Nephron (organoid): ENCODE measurements at regions not wholly inside any gene's neighbourhood (a gene's known extent, or its start where the extent isn't known, plus 50 kb on each side); places are given as distances from the start of the nearest gene placed in this dataset.
"Not testable (repeated sequence)": the region's sequence is repeated elsewhere in the genome, so short reads cannot be mapped to it uniquely, and the experiment has no call there.

Experiments used
- H3K27ac Mint-ChIP-seq, 3 experiments: 2 replicates each; pipeline ENCODE4 v1.8.0; 2020; ENCODE audit warnings: mixed read lengths in 3 of 3, mild to moderate bottlenecking in 2 of 3, moderate library complexity in 1 of 3
- H3K27me3 Mint-ChIP-seq: 2 replicates; pipeline ENCODE4 v1.8.0; 2021; ENCODE audit warnings: low read depth, mild to moderate bottlenecking, moderate library complexity, mixed read lengths
- H3K36me3 Mint-ChIP-seq: 2 replicates; pipeline ENCODE4 v1.8.0; 2020; ENCODE audit warnings: low read depth, mixed read lengths
- H3K4me1 Mint-ChIP-seq: 2 replicates; pipeline ENCODE4 v1.8.0; 2020; ENCODE audit warnings: mixed read lengths
- H3K4me3 Mint-ChIP-seq, 3 experiments: 2 replicates each; pipeline ENCODE4 v1.8.0; 2020; ENCODE audit warnings: mild to moderate bottlenecking in 3 of 3, mixed read lengths in 3 of 3, moderate library complexity in 2 of 3
- H3K9me3 Mint-ChIP-seq: 2 replicates; pipeline ENCODE4 v1.8.0; 2020; ENCODE audit warnings: mixed read lengths
- CTCF ChIP-seq, 3 experiments: fragments of 200-600 bp; sonication (generic); IDR thresholded peaks; one replicate each; pipeline ENCODE4 v1.5.0; 2021; ENCODE audit warnings: antibody characterized with exemption in 3 of 3; ENCODE audit not compliant: unreplicated experiment in 3 of 3

- H3K4me1 Mint-ChIP-seq, result peaks cover 23% of the 10 kb centered on the region
- H3K4me3 Mint-ChIP-seq, result no peak overlapping the region
- no peaks in the 10 kb centered on the region for H3K36me3 Mint-ChIP-seq
- no peaks in the 10 kb centered on the region for H3K9me3 Mint-ChIP-seq
- no peak for TF ChIP-seq CTCF (IDR thresholded peaks at IDR 0.05; ENCODE audit: unreplicated experiment in 3 of 3)
- H3K27ac Mint-ChIP-seq, result peak overlapping the region; percentile 82 to 88 (median 87)
- peaks cover 4% of the 10 kb centered on the region for H3K27me3 Mint-ChIP-seq
These were observed 132.3 kb upstream of the PELI1 start for GRCh38 chr2:64276417-64277095.

GRCh38 chr2:64277101-64277849 is 133.1 kb upstream of the PELI1 start:
- Mint-ChIP-seq H3K27ac (peak overlapping the region; percentile 82 to 88 (median 87)), H3K36me3 (no peaks in the 10 kb centered on the region), H3K9me3 (no peaks in the 10 kb centered on the region), H3K4me1 (peaks cover 23% of the 10 kb centered on the region), H3K27me3 (peaks cover 1% of the 10 kb centered on the region), H3K4me3 (no peak overlapping the region)
- no peak for TF ChIP-seq CTCF (IDR thresholded peaks at IDR 0.05; ENCODE audit: unreplicated experiment in 3 of 3)

DNA sequence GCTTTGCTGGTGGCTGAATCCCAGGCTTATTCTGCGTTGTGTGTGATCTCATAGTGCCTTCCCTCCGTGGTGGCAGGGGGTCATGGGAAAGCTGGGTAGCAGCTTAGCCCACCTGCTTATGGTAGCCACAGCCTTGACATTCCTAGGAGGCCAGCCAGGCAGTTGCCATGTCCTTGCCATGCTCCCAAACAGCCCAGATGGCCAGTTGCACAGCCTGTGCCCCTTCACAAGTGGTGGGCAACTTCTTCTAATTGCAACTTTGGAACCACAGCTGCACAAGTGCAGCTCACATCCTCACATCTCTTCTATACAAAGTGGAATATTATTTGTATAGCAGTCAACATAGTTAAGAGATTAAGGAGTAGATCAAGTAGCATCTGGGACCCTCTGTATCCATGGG is 136.6 kb upstream of the PELI1 start:
- not testable (repeated sequence) for H3K27me3 Mint-ChIP-seq, H3K4me3 Mint-ChIP-seq, H3K9me3 Mint-ChIP-seq, H3K36me3 Mint-ChIP-seq, H3K4me1 Mint-ChIP-seq, H3K27ac Mint-ChIP-seq

DNA sequence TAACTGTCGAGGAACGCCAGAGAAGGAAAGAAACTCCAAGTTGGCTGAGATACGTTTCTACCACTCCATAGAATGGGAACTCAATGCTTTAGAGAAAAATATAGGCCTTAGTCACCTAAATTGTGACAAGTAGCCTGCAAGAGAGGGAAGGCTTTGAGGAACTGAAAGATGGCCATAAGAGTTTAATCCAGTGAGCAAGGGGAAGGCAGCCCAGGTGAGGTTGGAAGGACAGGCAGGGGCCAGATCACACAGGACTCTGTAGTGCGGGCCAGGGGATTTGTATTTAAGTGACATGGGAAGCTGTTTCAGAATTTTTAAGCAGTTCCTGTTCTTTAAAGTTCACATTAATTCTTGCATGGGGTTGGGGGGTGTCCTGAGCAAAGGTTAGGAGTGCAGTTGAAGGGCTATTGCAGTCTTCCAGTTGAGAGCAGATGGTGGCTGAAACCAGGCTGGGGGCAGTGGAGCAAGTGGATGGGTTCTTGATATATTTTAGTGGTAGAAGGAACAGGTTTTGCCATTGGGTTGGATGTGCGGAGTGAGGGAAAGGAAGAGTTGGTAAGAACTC is 138.9 kb upstream of the PELI1 start:
- Mint-ChIP-seq H3K4me1 (peaks cover 6% of the 10 kb centered on the region), H3K27ac (no peak overlapping the region), H3K36me3 (no peaks in the 10 kb centered on the region), H3K27me3 (no peaks in the 10 kb centered on the region), H3K4me3 (no peak overlapping the region), H3K9me3 (no peaks in the 10 kb centered on the region)
- no peak for TF ChIP-seq CTCF (IDR thresholded peaks at IDR 0.05; ENCODE audit: unreplicated experiment in 3 of 3)

DNA sequence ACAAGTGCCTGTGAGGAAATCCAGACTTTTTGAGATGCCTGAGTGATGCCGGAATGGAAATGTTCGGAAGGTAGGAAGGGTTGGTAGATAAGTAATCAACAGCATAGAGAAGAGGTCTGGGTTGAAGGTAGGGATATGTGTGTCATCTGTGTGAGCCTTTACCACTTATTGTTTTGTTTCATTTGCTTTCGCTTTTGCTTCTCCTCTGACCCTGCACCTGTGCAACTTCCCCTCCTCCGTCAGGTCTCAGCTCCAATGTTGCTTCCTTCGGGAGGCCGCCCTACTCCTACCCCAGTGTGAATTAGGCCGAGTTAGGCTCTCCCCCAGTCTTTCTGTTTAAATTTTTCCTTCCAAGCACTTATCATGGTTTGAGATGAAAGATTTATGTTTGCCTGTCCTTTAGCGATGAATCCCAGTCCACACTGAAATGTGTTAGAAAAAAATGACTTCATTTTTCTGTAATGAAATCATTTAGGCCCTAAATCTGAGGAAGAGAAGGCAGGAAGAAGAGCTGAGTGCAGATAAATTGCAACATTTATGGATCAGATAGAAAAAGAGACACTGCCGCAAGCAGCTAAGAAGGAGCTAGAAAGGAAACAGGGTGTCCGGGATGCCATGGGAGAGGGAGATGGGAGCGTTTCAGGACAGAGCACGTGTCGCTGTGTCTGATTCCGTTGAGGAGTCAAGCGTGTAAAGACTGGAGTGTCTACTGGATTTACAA is 139.6 kb upstream of the PELI1 start:
- H3K4me3 Mint-ChIP-seq, result no peak overlapping the region
- H3K36me3 Mint-ChIP-seq, result no peaks in the 10 kb centered on the region
- no peak overlapping the region for H3K27ac Mint-ChIP-seq
- peaks cover 13% of the 10 kb centered on the region for H3K4me1 Mint-ChIP-seq
- no peaks in the 10 kb centered on the region for H3K9me3 Mint-ChIP-seq
- H3K27me3 Mint-ChIP-seq, result no peaks in the 10 kb centered on the region
- no peak for TF ChIP-seq CTCF (IDR thresholded peaks at IDR 0.05; ENCODE audit: unreplicated experiment in 3 of 3)

- no peaks in the 10 kb centered on the region for H3K36me3 Mint-ChIP-seq
- peaks cover 22% of the 10 kb centered on the region for H3K4me1 Mint-ChIP-seq
- no peak overlapping the region for H3K4me3 Mint-ChIP-seq
- H3K9me3 Mint-ChIP-seq, result no peaks in the 10 kb centered on the region
- H3K27me3 Mint-ChIP-seq, result no peaks in the 10 kb centered on the region
- TF ChIP-seq CTCF (IDR thresholded peaks at IDR 0.05; ENCODE audit: unreplicated experiment in 3 of 3), result no peak
- H3K27ac Mint-ChIP-seq, result no peak overlapping the region
These were observed 140.5 kb upstream of the PELI1 start for GRCh38 chr2:64284751-64285150.
